Activated B cell treated with CpG ODN at 0.5 μM for 24 hours (primary cell): ENCODE measurements at regions not wholly inside any gene's neighbourhood (a gene's known extent, or its start where the extent isn't known, plus 50 kb on each side); places are given as distances from the start of the nearest gene placed in this dataset.

ENCODE experiments used
- ATAC-seq: fragments of 200-7000 bp; cut with Tn5 transposase; one replicate; pipeline ENCODE4 v1.10.0; 2021; ENCODE audit warnings: low read depth, mild to moderate bottlenecking, moderate library complexity
- CTCF ChIA-PET: fragments of 350-600 bp; sonication (Branson Sonifier 250); formaldehyde crosslinking; loops from one replicate; lab custom pipeline; 2021; ENCODE audit warnings: antibody characterized with exemption; lab: Charles Lee
- POLR2A ChIA-PET: fragments of 350-600 bp; sonication (Branson Sonifier 250); formaldehyde crosslinking; loops from one replicate; lab custom pipeline; 2021; ENCODE audit warnings: antibody characterized with exemption; lab: Charles Lee
- DNase-seq: peaks from one replicate; pipeline ENCODE4 v3.0.0; 2022
- H3K27ac Mint-ChIP-seq: one replicate; pipeline ENCODE4 v1.8.0; 2020; ENCODE audit warnings: mixed read lengths
- H3K27me3 Mint-ChIP-seq: one replicate; pipeline ENCODE4 v1.8.0; 2021; ENCODE audit warnings: mixed read lengths
- H3K36me3 Mint-ChIP-seq: one replicate; pipeline ENCODE4 v1.8.0; 2021; ENCODE audit warnings: low read depth, mixed read lengths
- H3K4me1 Mint-ChIP-seq: one replicate; pipeline ENCODE4 v1.8.0; 2021; ENCODE audit warnings: mixed read lengths
- H3K4me3 Mint-ChIP-seq: one replicate; pipeline ENCODE4 v1.8.0; 2020; ENCODE audit warnings: mild to moderate bottlenecking, mixed read lengths
- H3K9me3 Mint-ChIP-seq: one replicate; pipeline ENCODE4 v1.8.0; 2020; ENCODE audit warnings: mixed read lengths
- CTCF ChIP-seq: fragments of 200-600 bp; IDR thresholded peaks from one replicate; pipeline ENCODE4 v1.8.0; 2022; ENCODE audit warnings: antibody characterized with exemption, mild to moderate bottlenecking
- intact Hi-C: fragments of 100-400 bp; cut with micrococcal nuclease; formaldehyde crosslinking; loops from one replicate; pipeline ENCODE4 v1.15.1; 2024

GRCh38 chr4:181579486-181579885, 663.7 kb upstream of the TENM3 start:
- Mint-ChIP-seq H3K36me3 (no peaks in the 10 kb centered on the region), H3K9me3 (peaks cover 3% of the 10 kb centered on the region), H3K4me3 (no peak overlapping the region), H3K27me3 (no peaks in the 10 kb centered on the region), H3K4me1 (no peaks in the 10 kb centered on the region), H3K27ac (no peak overlapping the region)
- intact Hi-C loops, result no loop called here
- CTCF ChIA-PET, result no interaction called here
- POLR2A ChIA-PET, result no interaction called here
- no peak for TF ChIP-seq CTCF
- DNase-seq (no peak), ATAC-seq (no peak)

GRCh38 chr4:181581983-181582382, 661.2 kb upstream of the TENM3 start:
- no peaks in the 10 kb centered on the region for H3K4me1 Mint-ChIP-seq
- H3K4me3 Mint-ChIP-seq, result no peak overlapping the region
- no peak for ATAC-seq
- no peaks in the 10 kb centered on the region for H3K27me3 Mint-ChIP-seq
- CTCF ChIA-PET, result no interaction called here
- peaks cover 3% of the 10 kb centered on the region for H3K9me3 Mint-ChIP-seq
- DNase-seq, result no peak
- intact Hi-C loops, result no loop called here
- no peak for TF ChIP-seq CTCF
- POLR2A ChIA-PET, result no interaction called here
- no peak overlapping the region for H3K27ac Mint-ChIP-seq
- no peaks in the 10 kb centered on the region for H3K36me3 Mint-ChIP-seq

GRCh38 chr4:181582595-181582994, 660.6 kb upstream of the TENM3 start:
- CTCF ChIA-PET, result no interaction called here
- Mint-ChIP-seq H3K4me3 (no peak overlapping the region), H3K4me1 (no peaks in the 10 kb centered on the region), H3K9me3 (peaks cover 3% of the 10 kb centered on the region), H3K36me3 (no peaks in the 10 kb centered on the region), H3K27me3 (no peaks in the 10 kb centered on the region), H3K27ac (no peak overlapping the region)
- intact Hi-C loops, result no loop called here
- no peak for DNase-seq
- TF ChIP-seq CTCF, result no peak
- ATAC-seq, result no peak
- POLR2A ChIA-PET, result no interaction called here

GRCh38 chr4:181588733-181589302, 654.4 kb upstream of the TENM3 start:
- intact Hi-C loops, result no loop called here
- DNase-seq, result no peak
- CTCF ChIA-PET, result no interaction called here
- no peak for ATAC-seq
- Mint-ChIP-seq H3K27ac (no peak overlapping the region), H3K36me3 (no peaks in the 10 kb centered on the region), H3K9me3 (peaks cover 2% of the 10 kb centered on the region), H3K4me1 (no peaks in the 10 kb centered on the region), H3K4me3 (no peak overlapping the region), H3K27me3 (no peaks in the 10 kb centered on the region)
- no peak for TF ChIP-seq CTCF
- POLR2A ChIA-PET, result no interaction called here

GRCh38 chr4:181592221-181592745, 650.9 kb upstream of the TENM3 start:
- CTCF ChIA-PET, result no interaction called here
- Mint-ChIP-seq H3K27me3 (no peaks in the 10 kb centered on the region), H3K4me3 (no peak overlapping the region), H3K27ac (no peak overlapping the region), H3K36me3 (no peaks in the 10 kb centered on the region), H3K4me1 (no peaks in the 10 kb centered on the region), H3K9me3 (no peaks in the 10 kb centered on the region)
- POLR2A ChIA-PET, result no interaction called here
- TF ChIP-seq CTCF, result no peak
- intact Hi-C loops, result no loop called here
- DNase-seq (no peak), ATAC-seq (no peak)
